Endodermal cell (in vitro differentiated cells): ENCODE measurements at regions not wholly inside any gene's neighbourhood (a gene's known extent, or its start where the extent isn't known, plus 50 kb on each side); places are given as distances from the start of the nearest gene placed in this dataset.
"Not testable (repeated sequence)": the region's sequence is repeated elsewhere in the genome, so short reads cannot be mapped to it uniquely, and the experiment has no call there.

Experiments
- DNase-seq: peaks from one replicate; pipeline ENCODE4 v3.0.0-alpha.2; 2017
- H3K27ac ChIP-seq: 2 replicates; pipeline ENCODE4 v1.5.1; 2013; ENCODE audit warnings: mild to moderate bottlenecking, low read depth, low read length, moderate library complexity
- H3K27me3 ChIP-seq: 2 replicates; pipeline ENCODE4 v1.6.1; 2013; ENCODE audit warnings: mild to moderate bottlenecking, low read length, moderate library complexity; ENCODE audit not compliant: insufficient read depth, control insufficient read depth, poor library complexity, severe bottlenecking
- H3K36me3 ChIP-seq: 2 replicates; pipeline ENCODE4 v1.7.0; 2013; ENCODE audit warnings: mild to moderate bottlenecking, low read length, moderate library complexity; ENCODE audit not compliant: control insufficient read depth, insufficient read depth
- H3K4me1 ChIP-seq: one replicate; pipeline ENCODE4 v1.7.0; 2013; ENCODE audit warnings: low read length; ENCODE audit not compliant: control insufficient read depth, insufficient read depth
- H3K4me3 ChIP-seq: 2 replicates; pipeline ENCODE4 v1.5.1; 2013; ENCODE audit warnings: mild to moderate bottlenecking, low read length, moderate library complexity
- H3K9ac ChIP-seq: 2 replicates; pipeline ENCODE4 v1.6.1; 2013; ENCODE audit warnings: mild to moderate bottlenecking, low read length, moderate library complexity; ENCODE audit not compliant: poor library complexity, severe bottlenecking; ENCODE audit errors: extremely low read depth
- H3K9me3 ChIP-seq: 2 replicates; pipeline ENCODE4 v1.6.1; 2013; ENCODE audit warnings: mild to moderate bottlenecking, low read length, moderate library complexity; ENCODE audit not compliant: control insufficient read depth
- H3K27ac Mint-ChIP-seq: 2 replicates; pipeline ENCODE4 v1.8.0; 2020; ENCODE audit warnings: mixed read lengths
- H3K27me3 Mint-ChIP-seq: 2 replicates; pipeline ENCODE4 v1.8.0; 2021; ENCODE audit warnings: mild to moderate bottlenecking, mixed read lengths; ENCODE audit not compliant: insufficient read depth
- H3K36me3 Mint-ChIP-seq: 2 replicates; pipeline ENCODE4 v1.8.0; 2020; ENCODE audit warnings: low read depth, mixed read lengths
- H3K4me1 Mint-ChIP-seq: 2 replicates; pipeline ENCODE4 v1.8.0; 2020; ENCODE audit warnings: mixed read lengths
- H3K4me3 Mint-ChIP-seq: 2 replicates; pipeline ENCODE4 v1.8.0; 2020; ENCODE audit warnings: mild to moderate bottlenecking, moderate library complexity, mixed read lengths
- H3K9me3 Mint-ChIP-seq: 2 replicates; pipeline ENCODE4 v1.8.0; 2020; ENCODE audit warnings: mild to moderate bottlenecking, mixed read lengths
- WGBS, 2 experiments: methylation state at CpG; one replicate each; pipeline versions ENCODE4 v1.1.5 to v1.1.7; 2013; ENCODE audit warnings: missing lambda C conversion rate in 2 of 2, mixed read lengths in 1 of 2; ENCODE audit not compliant: insufficient coverage in 1 of 2, insufficient read length in 1 of 2; 5-methylcytosine and 5-hydroxymethylcytosine counted together
- TF ChIP-seq, protein P1 (sequence below): fragments of 200-600 bp; sonication (generic); conservative IDR thresholded peaks from 2 replicates; pipeline ENCODE4 v1.5.0; 2021; ENCODE audit warnings: antibody characterized with exemption, mild to moderate bottlenecking

DNA sequence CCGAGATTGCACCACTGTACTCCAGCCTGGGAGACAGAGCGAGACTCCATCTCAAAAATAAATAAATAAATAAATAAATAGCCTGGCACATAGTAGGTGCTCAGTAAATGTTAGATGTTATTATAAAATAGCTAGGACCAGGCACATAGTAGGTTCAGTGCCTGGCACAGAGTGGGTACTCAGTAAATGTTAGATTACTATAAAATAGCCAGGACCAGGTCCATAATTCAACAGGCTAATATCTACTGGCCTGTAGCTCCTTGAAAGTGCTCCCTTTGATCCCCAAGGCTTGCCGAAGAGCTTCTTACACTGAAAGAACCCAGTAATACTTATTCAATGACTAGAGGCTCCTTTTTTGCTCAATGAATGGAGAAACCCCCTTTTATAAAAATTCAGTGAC lies 215.1 kb upstream of the ZNF217 start:
- H3K4me3 Mint-ChIP-seq = no peak overlapping the region
- TF ChIP-seq, protein P1, sequence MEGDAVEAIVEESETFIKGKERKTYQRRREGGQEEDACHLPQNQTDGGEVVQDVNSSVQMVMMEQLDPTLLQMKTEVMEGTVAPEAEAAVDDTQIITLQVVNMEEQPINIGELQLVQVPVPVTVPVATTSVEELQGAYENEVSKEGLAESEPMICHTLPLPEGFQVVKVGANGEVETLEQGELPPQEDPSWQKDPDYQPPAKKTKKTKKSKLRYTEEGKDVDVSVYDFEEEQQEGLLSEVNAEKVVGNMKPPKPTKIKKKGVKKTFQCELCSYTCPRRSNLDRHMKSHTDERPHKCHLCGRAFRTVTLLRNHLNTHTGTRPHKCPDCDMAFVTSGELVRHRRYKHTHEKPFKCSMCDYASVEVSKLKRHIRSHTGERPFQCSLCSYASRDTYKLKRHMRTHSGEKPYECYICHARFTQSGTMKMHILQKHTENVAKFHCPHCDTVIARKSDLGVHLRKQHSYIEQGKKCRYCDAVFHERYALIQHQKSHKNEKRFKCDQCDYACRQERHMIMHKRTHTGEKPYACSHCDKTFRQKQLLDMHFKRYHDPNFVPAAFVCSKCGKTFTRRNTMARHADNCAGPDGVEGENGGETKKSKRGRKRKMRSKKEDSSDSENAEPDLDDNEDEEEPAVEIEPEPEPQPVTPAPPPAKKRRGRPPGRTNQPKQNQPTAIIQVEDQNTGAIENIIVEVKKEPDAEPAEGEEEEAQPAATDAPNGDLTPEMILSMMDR = no peak

DNA sequence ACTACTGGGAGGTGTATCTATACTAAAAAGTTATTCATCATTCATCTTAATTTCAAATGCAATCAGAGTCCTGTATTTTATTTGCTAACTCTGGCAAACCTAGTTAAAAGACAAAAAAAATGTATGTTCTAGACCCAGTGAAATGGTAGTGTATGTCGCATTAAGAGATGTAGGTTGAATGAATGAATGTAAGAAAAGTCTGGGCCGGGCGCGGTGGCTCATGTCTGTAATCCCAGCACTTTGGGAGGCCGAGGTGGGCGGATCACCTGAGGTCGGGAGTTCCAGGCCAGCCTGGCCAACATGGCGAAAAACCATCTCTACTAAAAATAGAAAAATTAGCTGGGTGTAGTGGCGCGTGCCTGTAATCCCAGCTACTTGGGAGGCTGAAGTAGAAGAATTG lies 214.7 kb upstream of the ZNF217 start:
- not testable (repeated sequence) for H3K36me3 ChIP-seq, H3K9me3 Mint-ChIP-seq, H3K36me3 Mint-ChIP-seq, H3K27ac ChIP-seq, H3K9me3 ChIP-seq, DNase-seq, H3K27ac Mint-ChIP-seq, H3K4me3 ChIP-seq, H3K27me3 ChIP-seq, H3K9ac ChIP-seq, H3K4me1 ChIP-seq, H3K4me3 Mint-ChIP-seq, H3K27me3 Mint-ChIP-seq
- WGBS, 2 experiments = 95 to 96% methylated on average over 7 to 10 of the region's 10 CpGs
- peaks cover 26% of the 10 kb centered on the region for H3K4me1 Mint-ChIP-seq

More for the DNA sequence above, 215.1 kb upstream of the ZNF217 start:
- no peaks in the 10 kb centered on the region for H3K9me3 ChIP-seq
- no peaks in the 10 kb centered on the region for H3K27me3 Mint-ChIP-seq
- no peaks in the 10 kb centered on the region for H3K36me3 ChIP-seq
- peaks cover 26% of the 10 kb centered on the region for H3K4me1 Mint-ChIP-seq
- H3K27me3 ChIP-seq = no peaks in the 10 kb centered on the region
- no peak for DNase-seq
- H3K4me3 ChIP-seq = no peak overlapping the region
- no peak overlapping the region for H3K27ac ChIP-seq
- H3K27ac Mint-ChIP-seq = peak overlapping the region; percentile 69
- H3K36me3 Mint-ChIP-seq = no peaks in the 10 kb centered on the region
- no peaks in the 10 kb centered on the region for H3K9me3 Mint-ChIP-seq
- no peaks in the 10 kb centered on the region for H3K4me1 ChIP-seq
- H3K9ac ChIP-seq = no peak overlapping the region
- WGBS, 2 experiments = 80 to 91% methylated on average over 1 of the region's 3 CpGs

DNA sequence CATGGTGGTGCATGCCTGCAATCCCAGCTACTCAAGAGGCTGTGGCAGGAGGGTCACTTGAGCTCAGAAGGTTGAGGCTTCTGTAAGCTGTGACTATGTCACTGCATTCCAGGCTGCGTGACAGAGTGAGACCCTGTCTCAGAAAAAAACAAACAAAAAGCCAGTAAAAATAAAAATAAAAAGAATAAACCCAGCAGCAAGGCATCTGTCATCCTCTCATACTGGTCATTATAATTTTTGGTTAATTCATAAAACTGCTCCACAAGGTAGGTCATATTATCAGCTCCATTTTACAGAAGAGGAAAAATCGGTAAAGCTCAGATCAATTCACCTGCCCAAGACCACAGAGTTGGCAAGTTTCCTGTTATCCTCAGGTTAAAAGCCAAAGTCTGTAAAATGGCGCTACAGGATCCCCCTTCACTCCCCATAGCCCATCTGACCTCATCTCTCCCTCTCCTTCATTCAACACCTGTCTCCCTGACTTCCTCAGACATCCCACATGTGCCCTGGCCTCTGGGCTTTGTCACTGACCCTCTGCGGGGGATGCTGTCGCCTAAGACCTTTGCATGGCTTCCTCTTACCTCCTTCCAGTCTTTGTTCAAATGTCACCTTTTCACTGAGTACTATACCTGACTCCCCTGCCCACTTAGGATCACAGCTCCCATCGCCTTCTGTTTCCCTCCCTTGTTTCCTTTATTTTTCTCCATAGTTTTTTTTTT lies 213.2 kb upstream of the ZNF217 start:
- H3K4me1 ChIP-seq = no peaks in the 10 kb centered on the region
- no peaks in the 10 kb centered on the region for H3K36me3 ChIP-seq
- TF ChIP-seq, protein P1 = no peak
- WGBS, 2 experiments = 86 to 93% methylated on average over 4 to 6 of the region's 6 CpGs
- H3K4me3 Mint-ChIP-seq = no peak overlapping the region
- no peaks in the 10 kb centered on the region for H3K36me3 Mint-ChIP-seq
- peaks cover 27% of the 10 kb centered on the region for H3K4me1 Mint-ChIP-seq
- DNase-seq = no peak
- no peak overlapping the region for H3K4me3 ChIP-seq
- no peaks in the 10 kb centered on the region for H3K9me3 ChIP-seq
- H3K9me3 Mint-ChIP-seq = no peaks in the 10 kb centered on the region
- peak overlapping the region; percentile 29 for H3K27ac Mint-ChIP-seq
- H3K9ac ChIP-seq = no peak overlapping the region
- no peaks in the 10 kb centered on the region for H3K27me3 ChIP-seq
- no peaks in the 10 kb centered on the region for H3K27me3 Mint-ChIP-seq
- H3K27ac ChIP-seq = no peak overlapping the region
